ENCODE measurements at regions not wholly inside any gene's neighbourhood (a gene's known extent, or its start where the extent isn't known, plus 50 kb on each side); places are given as distances from the start of the nearest gene placed in this dataset.

GRCh38 chr5:97383996-97384395 lies 200.9 kb upstream of the RIOK2 start:
- DNase-seq (ENCODE audit: low spot score), result no peak
- in situ Hi-C loops (cut with HindIII; ENCODE audit: low sequenced_read_pairs), result no loop called here

GRCh38 chr5:97388794-97389193 lies 205.7 kb upstream of the RIOK2 start:
- DNase-seq (ENCODE audit: low spot score), result no peak
- in situ Hi-C loops (cut with HindIII; ENCODE audit: low sequenced_read_pairs), result no loop called here

GRCh38 chr5:97400537-97400936 lies 217.5 kb upstream of the RIOK2 start:
- in situ Hi-C loops (cut with HindIII; ENCODE audit: low sequenced_read_pairs), result no loop called here
- no peak for DNase-seq (ENCODE audit: low spot score)

GRCh38 chr5:97405941-97406340 lies 222.9 kb upstream of the RIOK2 start:
- in situ Hi-C loops (cut with HindIII; ENCODE audit: low sequenced_read_pairs), result no loop called here
- no peak for DNase-seq (ENCODE audit: low spot score)

GRCh38 chr5:97406946-97407676 lies 224.1 kb upstream of the RIOK2 start:
- in situ Hi-C loops (cut with HindIII; ENCODE audit: low sequenced_read_pairs), result no loop called here
- no peak for DNase-seq (ENCODE audit: low spot score)

- DNase-seq (ENCODE audit: low spot score), result no peak
- in situ Hi-C loops (cut with HindIII; ENCODE audit: low sequenced_read_pairs), result no loop called here
Measured at GRCh38 chr5:97408331-97408730, 225.3 kb upstream of the RIOK2 start.

GRCh38 chr5:97412959-97413358 lies 229.9 kb upstream of the RIOK2 start:
- DNase-seq (ENCODE audit: low spot score), result no peak
- in situ Hi-C loops (cut with HindIII; ENCODE audit: low sequenced_read_pairs), result no loop called here

- no peak for DNase-seq (ENCODE audit: low spot score)
- in situ Hi-C loops (cut with HindIII; ENCODE audit: low sequenced_read_pairs), result no loop called here
Measured at GRCh38 chr5:97417986-97418385, 234.9 kb upstream of the RIOK2 start.

- in situ Hi-C loops (cut with HindIII; ENCODE audit: low sequenced_read_pairs), result no loop called here
Measured at GRCh38 chr5:97418462-97418861, 235.4 kb upstream of the RIOK2 start.

GRCh38 chr5:97420646-97421045 lies 237.6 kb upstream of the RIOK2 start:
- DNase-seq (ENCODE audit: low spot score), result no peak
- in situ Hi-C loops (cut with HindIII; ENCODE audit: low sequenced_read_pairs), result no loop called here

More at GRCh38 chr5:97418462-97418861, 235.4 kb upstream of the RIOK2 start:
- no peak for DNase-seq (ENCODE audit: low spot score)

- no peak for DNase-seq (ENCODE audit: low spot score)
- in situ Hi-C loops (cut with HindIII; ENCODE audit: low sequenced_read_pairs), result no loop called here
Measured at GRCh38 chr5:97422678-97423077, 239.6 kb upstream of the RIOK2 start.

GRCh38 chr5:97425511-97425910 lies 242.5 kb upstream of the RIOK2 start:
- in situ Hi-C loops (cut with HindIII; ENCODE audit: low sequenced_read_pairs), result no loop called here
- no peak for DNase-seq (ENCODE audit: low spot score)

GRCh38 chr5:97427235-97427634 lies 244.2 kb upstream of the RIOK2 start:
- in situ Hi-C loops (cut with HindIII; ENCODE audit: low sequenced_read_pairs), result no loop called here
- no peak for DNase-seq (ENCODE audit: low spot score)

GRCh38 chr5:97434021-97434420 lies 251.0 kb upstream of the RIOK2 start:
- no peak for DNase-seq (ENCODE audit: low spot score)
- in situ Hi-C loops (cut with HindIII; ENCODE audit: low sequenced_read_pairs), result no loop called here

- in situ Hi-C loops (cut with HindIII; ENCODE audit: low sequenced_read_pairs), result no loop called here
- DNase-seq (ENCODE audit: low spot score), result no peak
Measured at GRCh38 chr5:97436405-97436804, 253.4 kb upstream of the RIOK2 start.

GRCh38 chr5:97443740-97444139 lies 260.7 kb upstream of the RIOK2 start:
- in situ Hi-C loops (cut with HindIII; ENCODE audit: low sequenced_read_pairs), result no loop called here
- no peak for DNase-seq (ENCODE audit: low spot score)

GRCh38 chr5:97449172-97449571 lies 266.1 kb upstream of the RIOK2 start:
- DNase-seq (ENCODE audit: low spot score), result no peak
- in situ Hi-C loops (cut with HindIII; ENCODE audit: low sequenced_read_pairs), result no loop called here

GRCh38 chr5:97452646-97453045 lies 269.6 kb upstream of the RIOK2 start:
- no peak for DNase-seq (ENCODE audit: low spot score)
- in situ Hi-C loops (cut with HindIII; ENCODE audit: low sequenced_read_pairs), result no loop called here

GRCh38 chr5:97453263-97453662 lies 270.2 kb upstream of the RIOK2 start:
- DNase-seq (ENCODE audit: low spot score), result no peak
- in situ Hi-C loops (cut with HindIII; ENCODE audit: low sequenced_read_pairs), result no loop called here

- no peak for DNase-seq (ENCODE audit: low spot score)
- in situ Hi-C loops (cut with HindIII; ENCODE audit: low sequenced_read_pairs), result no loop called here
Measured at GRCh38 chr5:97454015-97454414, 271.0 kb upstream of the RIOK2 start.

- DNase-seq (ENCODE audit: low spot score), result no peak
- in situ Hi-C loops (cut with HindIII; ENCODE audit: low sequenced_read_pairs), result no loop called here
Measured at GRCh38 chr5:97455996-97456395, 272.9 kb upstream of the RIOK2 start.
